ENCODE measurements at regions not wholly inside any gene's neighbourhood (a gene's known extent, or its start where the extent isn't known, plus 50 kb on each side); places are given as distances from the start of the nearest gene placed in this dataset.

DNA sequence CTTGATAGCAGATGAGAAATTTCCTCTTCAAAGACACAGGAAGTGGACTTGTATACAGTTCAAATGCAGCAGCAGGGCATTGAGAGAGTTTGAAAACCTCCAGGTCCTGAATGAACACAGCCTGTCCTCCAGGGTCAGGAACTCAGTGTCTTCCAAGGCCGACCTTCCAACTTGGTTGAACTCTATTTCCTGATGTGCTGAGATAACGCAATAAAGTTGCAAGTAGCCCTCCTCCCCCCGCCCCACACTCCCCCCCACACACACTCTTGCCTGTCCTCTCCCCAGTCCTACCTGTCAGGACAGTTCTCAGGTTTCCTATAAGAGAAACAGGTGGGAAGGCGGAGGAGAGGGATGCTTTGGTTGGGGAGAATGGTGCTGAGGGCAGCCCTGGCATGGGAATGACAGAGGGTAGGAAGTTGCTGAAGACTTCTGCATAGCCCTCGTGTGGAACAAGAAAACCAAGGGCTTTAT, 90.0 kb downstream of the CCDC71L start:
- TF ChIP-seq CTCF (IDR thresholded peaks at IDR 0.05 in 8 of 11, conservative IDR thresholded peaks at IDR 0.05 in 3 of 11) (no peak), POLR2A (IDR thresholded peaks at IDR 0.05) (no peak), POLR2AphosphoS5 (IDR thresholded peaks at IDR 0.05) (no peak)

Measured in spleen (tissue), 7 donors.